WTC11 (cell line): ENCODE measurements at regions not wholly inside any gene's neighbourhood (a gene's known extent, or its start where the extent isn't known, plus 50 kb on each side); places are given as distances from the start of the nearest gene placed in this dataset.

Source experiments
- CTCF ChIP-seq: fragments of 200-600 bp; IDR thresholded peaks from 2 replicates; pipeline ENCODE4 v1.8.0; 2022; ENCODE audit warnings: antibody characterized with exemption
- ZNF219 ChIP-seq: sonication (generic); formaldehyde crosslinking; IDR thresholded peaks from 2 replicates; pipeline ENCODE4 v1.8.0; 2023; ENCODE audit warnings: missing genetic modification reagents, mild to moderate bottlenecking, borderline replicate concordance
- TF ChIP-seq, protein P1 (sequence below): sonication (generic); formaldehyde crosslinking; IDR thresholded peaks from 2 replicates; pipeline ENCODE4 v1.8.1; 2023; ENCODE audit warnings: mild to moderate bottlenecking, moderate library complexity, missing genetic modification reagents
- TF ChIP-seq, protein P2 (sequence below): sonication (generic); formaldehyde crosslinking; IDR thresholded peaks from 2 replicates; pipeline ENCODE4 v1.8.0; 2022; ENCODE audit warnings: mild to moderate bottlenecking, missing genetic modification reagents

DNA sequence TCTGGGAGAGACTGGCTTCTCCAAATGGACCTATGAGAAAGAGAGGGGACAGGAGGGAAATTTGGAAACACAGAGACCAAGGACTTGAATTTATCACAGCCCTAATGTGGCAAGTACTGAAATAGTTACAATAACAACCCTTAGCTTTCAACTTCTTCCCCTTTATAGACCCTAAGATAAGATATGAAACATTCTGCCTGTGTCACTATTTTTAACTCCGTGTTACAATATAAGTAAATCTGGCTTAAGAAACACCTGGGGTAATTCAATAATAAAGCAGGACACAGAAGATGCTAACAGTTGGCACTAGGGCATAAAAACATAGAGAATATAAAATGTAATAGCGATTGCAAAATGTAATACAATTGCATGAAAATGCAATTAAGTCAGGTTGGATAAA, 216.4 kb downstream of the NOVA1 start:
- TF ChIP-seq, protein P1, sequence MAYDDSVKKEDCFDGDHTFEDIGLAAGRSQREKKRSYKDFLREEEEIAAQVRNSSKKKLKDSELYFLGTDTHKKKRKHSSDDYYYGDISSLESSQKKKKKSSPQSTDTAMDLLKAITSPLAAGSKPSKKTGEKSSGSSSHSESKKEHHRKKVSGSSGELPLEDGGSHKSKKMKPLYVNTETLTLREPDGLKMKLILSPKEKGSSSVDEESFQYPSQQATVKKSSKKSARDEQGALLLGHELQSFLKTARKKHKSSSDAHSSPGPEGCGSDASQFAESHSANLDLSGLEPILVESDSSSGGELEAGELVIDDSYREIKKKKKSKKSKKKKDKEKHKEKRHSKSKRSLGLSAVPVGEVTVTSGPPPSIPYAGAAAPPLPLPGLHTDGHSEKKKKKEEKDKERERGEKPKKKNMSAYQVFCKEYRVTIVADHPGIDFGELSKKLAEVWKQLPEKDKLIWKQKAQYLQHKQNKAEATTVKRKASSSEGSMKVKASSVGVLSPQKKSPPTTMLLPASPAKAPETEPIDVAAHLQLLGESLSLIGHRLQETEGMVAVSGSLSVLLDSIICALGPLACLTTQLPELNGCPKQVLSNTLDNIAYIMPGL (CRISPR knock-in tag) = no peak
- TF ChIP-seq CTCF (no peak), ZNF219 (CRISPR knock-in tag) (no peak)
- TF ChIP-seq, protein P2, sequence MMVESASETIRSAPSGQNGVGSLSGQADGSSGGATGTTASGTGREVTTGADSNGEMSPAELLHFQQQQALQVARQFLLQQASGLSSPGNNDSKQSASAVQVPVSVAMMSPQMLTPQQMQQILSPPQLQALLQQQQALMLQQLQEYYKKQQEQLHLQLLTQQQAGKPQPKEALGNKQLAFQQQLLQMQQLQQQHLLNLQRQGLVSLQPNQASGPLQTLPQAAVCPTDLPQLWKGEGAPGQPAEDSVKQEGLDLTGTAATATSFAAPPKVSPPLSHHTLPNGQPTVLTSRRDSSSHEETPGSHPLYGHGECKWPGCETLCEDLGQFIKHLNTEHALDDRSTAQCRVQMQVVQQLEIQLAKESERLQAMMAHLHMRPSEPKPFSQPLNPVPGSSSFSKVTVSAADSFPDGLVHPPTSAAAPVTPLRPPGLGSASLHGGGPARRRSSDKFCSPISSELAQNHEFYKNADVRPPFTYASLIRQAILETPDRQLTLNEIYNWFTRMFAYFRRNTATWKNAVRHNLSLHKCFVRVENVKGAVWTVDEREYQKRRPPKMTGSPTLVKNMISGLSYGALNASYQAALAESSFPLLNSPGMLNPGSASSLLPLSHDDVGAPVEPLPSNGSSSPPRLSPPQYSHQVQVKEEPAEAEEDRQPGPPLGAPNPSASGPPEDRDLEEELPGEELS = no peak
